WTC11 (cell line): ENCODE measurements at regions not wholly inside any gene's neighbourhood (a gene's known extent, or its start where the extent isn't known, plus 50 kb on each side); places are given as distances from the start of the nearest gene placed in this dataset.

Source experiments
- ATAC-seq: fragments of 200-7000 bp; cut with Tn5 transposase; 2 replicates; pipeline ENCODE4 v1.10.0; 2021; ENCODE audit warnings: mild to moderate bottlenecking, moderate library complexity
- CTCF ChIA-PET: fragments of 300-600 bp; sonication (Branson Sonifier 250); formaldehyde crosslinking; loops from one replicate; lab custom pipeline; 2021; ENCODE audit warnings: antibody characterized with exemption; lab: Charles Lee
- POLR2A ChIA-PET: fragments of 350-600 bp; sonication (Branson Sonifier 250); formaldehyde crosslinking; loops from one replicate; lab custom pipeline; 2021; ENCODE audit warnings: antibody characterized with exemption; lab: Charles Lee
- DNase-seq: peaks from one replicate; pipeline ENCODE4 v3.0.0; 2021; ENCODE audit warnings: low spot score
- H3K27ac Mint-ChIP-seq: 2 replicates; pipeline ENCODE4 v1.8.0; 2021; ENCODE audit warnings: mixed read lengths
- H3K27me3 Mint-ChIP-seq: 2 replicates; pipeline ENCODE4 v1.8.0; 2021; ENCODE audit warnings: low read depth, mild to moderate bottlenecking, moderate library complexity, mixed read lengths
- H3K36me3 Mint-ChIP-seq: 2 replicates; pipeline ENCODE4 v1.8.0; 2021; ENCODE audit warnings: mixed read lengths
- H3K4me1 Mint-ChIP-seq: 2 replicates; pipeline ENCODE4 v1.8.0; 2022; ENCODE audit warnings: mixed read lengths
- H3K4me3 Mint-ChIP-seq: 2 replicates; pipeline ENCODE4 v1.8.0; 2021; ENCODE audit warnings: mild to moderate bottlenecking, moderate library complexity, mixed read lengths
- H3K9me3 Mint-ChIP-seq: 2 replicates; pipeline ENCODE4 v1.8.0; 2021; ENCODE audit warnings: mixed read lengths
- AFF4 ChIP-seq: sonication (generic); formaldehyde crosslinking; IDR thresholded peaks from 2 replicates; pipeline ENCODE4 v1.8.1; 2023; ENCODE audit warnings: mild to moderate bottlenecking, missing genetic modification reagents, borderline replicate concordance
- ARID4B ChIP-seq: sonication (generic); formaldehyde crosslinking; IDR thresholded peaks from 2 replicates; pipeline ENCODE4 v1.8.0; 2023; ENCODE audit warnings: missing genetic modification reagents, mild to moderate bottlenecking, borderline replicate concordance
- ATF6 ChIP-seq: sonication (generic); formaldehyde crosslinking; IDR thresholded peaks from 2 replicates; pipeline ENCODE4 v1.8.1; 2023; ENCODE audit warnings: mild to moderate bottlenecking, missing genetic modification reagents
- EMX1 ChIP-seq: fragments of 250-450 bp; sonication (Bioruptor Pico); IDR thresholded peaks from 2 replicates; pipeline ENCODE4 v1.8.0; 2021; ENCODE audit warnings: mild to moderate bottlenecking
- ERG ChIP-seq: fragments of 250-450 bp; sonication (Bioruptor Pico); IDR thresholded peaks from 2 replicates; pipeline ENCODE4 v1.8.0; 2021; ENCODE audit warnings: mild to moderate bottlenecking
- ETV6 ChIP-seq: sonication (generic); formaldehyde crosslinking; IDR thresholded peaks from 2 replicates; pipeline ENCODE4 v1.8.1; 2022; ENCODE audit warnings: mild to moderate bottlenecking, missing genetic modification reagents
- FOXJ3 ChIP-seq: sonication (generic); formaldehyde crosslinking; IDR thresholded peaks from 2 replicates; pipeline ENCODE4 v1.9.0; 2021; ENCODE audit warnings: missing genetic modification reagents, mild to moderate bottlenecking, borderline replicate concordance
- GABPB1 ChIP-seq: sonication (generic); formaldehyde crosslinking; IDR thresholded peaks from 2 replicates; pipeline ENCODE4 v1.8.1; 2023; ENCODE audit warnings: mild to moderate bottlenecking, missing genetic modification reagents
- GRHL2 ChIP-seq: fragments of 250-450 bp; sonication (Bioruptor Pico); IDR thresholded peaks from 2 replicates; pipeline ENCODE4 v1.8.0; 2022; ENCODE audit warnings: mild to moderate bottlenecking, moderate library complexity; ENCODE audit not compliant: insufficient replicate concordance, severe bottlenecking
- IRF2 ChIP-seq: sonication (generic); formaldehyde crosslinking; IDR thresholded peaks from 2 replicates; pipeline ENCODE4 v1.8.0; 2022; ENCODE audit warnings: low read depth, missing genetic modification reagents, borderline replicate concordance
- JUN ChIP-seq: sonication (generic); formaldehyde crosslinking; IDR thresholded peaks from 2 replicates; pipeline ENCODE4 v1.8.0; 2023; ENCODE audit warnings: mild to moderate bottlenecking, missing genetic modification reagents
- KAT7 ChIP-seq: sonication (generic); formaldehyde crosslinking; IDR thresholded peaks from 2 replicates; pipeline ENCODE4 v1.8.1; 2023; ENCODE audit warnings: missing genetic modification reagents, mild to moderate bottlenecking, borderline replicate concordance
- MAX ChIP-seq: sonication (generic); formaldehyde crosslinking; IDR thresholded peaks from 2 replicates; pipeline ENCODE4 v1.8.0; 2022; ENCODE audit warnings: mild to moderate bottlenecking, missing genetic modification reagents
- PRRX2 ChIP-seq: fragments of 250-450 bp; sonication (Bioruptor Pico); IDR thresholded peaks from 2 replicates; pipeline ENCODE4 v1.8.0; 2021; ENCODE audit warnings: mild to moderate bottlenecking
- SP1 ChIP-seq: sonication (generic); formaldehyde crosslinking; conservative IDR thresholded peaks from 2 replicates; pipeline ENCODE4 v1.8.1; 2022; ENCODE audit warnings: missing genetic modification reagents
- STAT6 ChIP-seq: sonication (generic); formaldehyde crosslinking; conservative IDR thresholded peaks from 2 replicates; pipeline ENCODE4 v1.8.1; 2023; ENCODE audit warnings: mild to moderate bottlenecking, low read depth, missing genetic modification reagents, moderate library complexity
- TCF7 ChIP-seq: sonication (generic); formaldehyde crosslinking; IDR thresholded peaks from 2 replicates; pipeline ENCODE4 v1.8.0; 2022; ENCODE audit warnings: mild to moderate bottlenecking, low read depth, missing genetic modification reagents, moderate library complexity
- ZBTB43 ChIP-seq: sonication (generic); formaldehyde crosslinking; IDR thresholded peaks from 2 replicates; pipeline ENCODE4 v1.8.1; 2023; ENCODE audit warnings: mild to moderate bottlenecking, missing genetic modification reagents
- ZNF121 ChIP-seq: sonication (generic); formaldehyde crosslinking; IDR thresholded peaks from 2 replicates; pipeline ENCODE4 v1.8.0; 2023; ENCODE audit warnings: missing genetic modification reagents
- ZNF232 ChIP-seq: sonication (generic); formaldehyde crosslinking; IDR thresholded peaks from 2 replicates; pipeline ENCODE4 v1.8.0; 2022; ENCODE audit warnings: mild to moderate bottlenecking, missing genetic modification reagents

- H3K27ac Mint-ChIP-seq, result no peak overlapping the region
- ATAC-seq, result no peak
Measured at GRCh38 chr1:162992945-162993344, 76.2 kb upstream of the RGS4 start.

More at GRCh38 chr1:162992945-162993344, 76.2 kb upstream of the RGS4 start:
- POLR2A ChIA-PET, result no interaction called here
- Mint-ChIP-seq H3K27me3 (no peaks in the 10 kb centered on the region), H3K36me3 (no peaks in the 10 kb centered on the region), H3K4me3 (no peak overlapping the region), H3K4me1 (no peaks in the 10 kb centered on the region), H3K9me3 (no peaks in the 10 kb centered on the region)
- CTCF ChIA-PET, result no interaction called here
- no peak for DNase-seq
- TF ChIP-seq JUN (no peak), TCF7 (CRISPR knock-in tag) (no peak), ZNF232 (CRISPR knock-in tag) (no peak), GABPB1 (CRISPR knock-in tag) (no peak), AFF4 (no peak), KAT7 (no peak), SP1 (CRISPR knock-in tag) (no peak), FOXJ3 (no peak), MAX (CRISPR knock-in tag) (no peak), ETV6 (no peak), ZBTB43 (CRISPR knock-in tag) (no peak), ATF6 (no peak), PRRX2 (no peak), EMX1 (CRISPR knock-in tag) (no peak), GRHL2 (no peak), ERG (CRISPR knock-in tag) (no peak), ZNF121 (CRISPR knock-in tag) (no peak), IRF2 (CRISPR knock-in tag) (no peak), STAT6 (no peak), ARID4B (CRISPR knock-in tag) (no peak)
